ENCODE measurements at regions not wholly inside any gene's neighbourhood (a gene's known extent, or its start where the extent isn't known, plus 50 kb on each side); places are given as distances from the start of the nearest gene placed in this dataset.

- Histone ChIP-seq H3K4me1 (ENCODE audit: control insufficient read depth in 3 of 3, insufficient read depth in 2 of 3, low read depth in 1 of 3, low read length in 2 of 3) (no peaks in the 10 kb centered on the region), H3K27ac (ENCODE audit: low read depth in 1 of 3, low read length in 2 of 3) (no peak overlapping the region), H3K4me3 (ENCODE audit: low read depth in 1 of 3, low read length in 3 of 3) (no peak overlapping the region), H3K27me3 (ENCODE audit: control insufficient read depth in 3 of 3, insufficient read depth in 3 of 3, low read length in 3 of 3) (no peaks in the 10 kb centered on the region), H3K36me3 (ENCODE audit: control insufficient read depth in 3 of 3, insufficient read depth in 2 of 3, low read depth in 1 of 3, low read length in 3 of 3) (no peaks in the 10 kb centered on the region), H3K9me3 (ENCODE audit: control insufficient read depth in 2 of 2, insufficient read depth in 1 of 2, low read depth in 1 of 2, low read length in 1 of 2) (no peaks in the 10 kb centered on the region)
- FAIRE-seq (no peak), DNase-seq (no peak)
- 40 to 72% (median 47%) methylated on average over 7 of the region's 7 CpGs for WGBS, 3 donors
These were observed 293.6 kb downstream of the TEX29 start for GRCh38 chr13:111614009-111614408.

- Histone ChIP-seq H3K27me3 (ENCODE audit: control insufficient read depth in 3 of 3, insufficient read depth in 3 of 3, low read length in 3 of 3) (no peaks in the 10 kb centered on the region), H3K9me3 (ENCODE audit: control insufficient read depth in 2 of 2, insufficient read depth in 1 of 2, low read depth in 1 of 2, low read length in 1 of 2) (no peaks in the 10 kb centered on the region), H3K4me3 (ENCODE audit: low read depth in 1 of 3, low read length in 3 of 3) (no peak overlapping the region), H3K27ac (ENCODE audit: low read depth in 1 of 3, low read length in 2 of 3) (no peak overlapping the region), H3K4me1 (ENCODE audit: control insufficient read depth in 3 of 3, insufficient read depth in 2 of 3, low read depth in 1 of 3, low read length in 2 of 3) (no peaks in the 10 kb centered on the region), H3K36me3 (ENCODE audit: control insufficient read depth in 3 of 3, insufficient read depth in 2 of 3, low read depth in 1 of 3, low read length in 3 of 3) (no peaks in the 10 kb centered on the region)
- peak; percentile 12 to 46 for DNase-seq
- no peak for FAIRE-seq
- 17 to 63% (median 39%) methylated on average over 5 of the region's 5 CpGs for WGBS, 3 donors
These were observed 294.2 kb downstream of the TEX29 start for GRCh38 chr13:111614613-111615012.

- H3K4me3 ChIP-seq (ENCODE audit: low read depth in 1 of 3, low read length in 3 of 3) = no peak overlapping the region
- WGBS, 3 donors = 82 to 90% (median 87%) methylated on average over 11 of the region's 11 CpGs
- no peak for FAIRE-seq
These were observed 295.8 kb downstream of the TEX29 start for GRCh38 chr13:111616203-111616602.

GRCh38 chr13:111620166-111620565, 299.7 kb downstream of the TEX29 start:
- Histone ChIP-seq H3K9me3 (ENCODE audit: control insufficient read depth in 2 of 2, insufficient read depth in 1 of 2, low read depth in 1 of 2, low read length in 1 of 2) (no peaks in the 10 kb centered on the region), H3K27me3 (ENCODE audit: control insufficient read depth in 3 of 3, insufficient read depth in 3 of 3, low read length in 3 of 3) (peaks cover 0 to 3% (median 0%) of the 10 kb centered on the region in 3 donors), H3K4me3 (ENCODE audit: low read depth in 1 of 3, low read length in 3 of 3) (no peak overlapping the region), H3K36me3 (ENCODE audit: control insufficient read depth in 3 of 3, insufficient read depth in 2 of 3, low read depth in 1 of 3, low read length in 3 of 3) (no peaks in the 10 kb centered on the region), H3K4me1 (ENCODE audit: control insufficient read depth in 3 of 3, insufficient read depth in 2 of 3, low read depth in 1 of 3, low read length in 2 of 3) (no peaks in the 10 kb centered on the region), H3K27ac (ENCODE audit: low read depth in 1 of 3, low read length in 2 of 3) (no peak overlapping the region)
- DNase-seq = no peak
- WGBS, 3 donors = 88 to 90% (median 89%) methylated on average over 6 of the region's 6 CpGs
- no peak for FAIRE-seq

More at GRCh38 chr13:111616203-111616602, 295.8 kb downstream of the TEX29 start:
- Histone ChIP-seq H3K4me1 (ENCODE audit: control insufficient read depth in 3 of 3, insufficient read depth in 2 of 3, low read depth in 1 of 3, low read length in 2 of 3) (no peaks in the 10 kb centered on the region), H3K27ac (ENCODE audit: low read depth in 1 of 3, low read length in 2 of 3) (no peak overlapping the region), H3K9me3 (ENCODE audit: control insufficient read depth in 2 of 2, insufficient read depth in 1 of 2, low read depth in 1 of 2, low read length in 1 of 2) (no peaks in the 10 kb centered on the region), H3K27me3 (ENCODE audit: control insufficient read depth in 3 of 3, insufficient read depth in 3 of 3, low read length in 3 of 3) (peaks cover 0 to 3% (median 0%) of the 10 kb centered on the region in 3 donors), H3K36me3 (ENCODE audit: control insufficient read depth in 3 of 3, insufficient read depth in 2 of 3, low read depth in 1 of 3, low read length in 3 of 3) (no peaks in the 10 kb centered on the region)
- no peak for DNase-seq

GRCh38 chr13:111620586-111620985, 300.1 kb downstream of the TEX29 start:
- FAIRE-seq (no peak), DNase-seq (no peak)
- no peaks in the 10 kb centered on the region for H3K36me3 ChIP-seq (ENCODE audit: control insufficient read depth in 3 of 3, insufficient read depth in 2 of 3, low read depth in 1 of 3, low read length in 3 of 3)
- WGBS, 3 donors = 88 to 92% (median 92%) methylated on average over 9 of the region's 9 CpGs
- peaks cover 0 to 3% (median 0%) of the 10 kb centered on the region in 3 donors for H3K27me3 ChIP-seq (ENCODE audit: control insufficient read depth in 3 of 3, insufficient read depth in 3 of 3, low read length in 3 of 3)
- no peaks in the 10 kb centered on the region for H3K4me1 ChIP-seq (ENCODE audit: control insufficient read depth in 3 of 3, insufficient read depth in 2 of 3, low read depth in 1 of 3, low read length in 2 of 3)
- H3K4me3 ChIP-seq (ENCODE audit: low read depth in 1 of 3, low read length in 3 of 3) = no peak overlapping the region
- no peak overlapping the region for H3K27ac ChIP-seq (ENCODE audit: low read depth in 1 of 3, low read length in 2 of 3)
- H3K9me3 ChIP-seq (ENCODE audit: control insufficient read depth in 2 of 2, insufficient read depth in 1 of 2, low read depth in 1 of 2, low read length in 1 of 2) = no peaks in the 10 kb centered on the region

DNA sequence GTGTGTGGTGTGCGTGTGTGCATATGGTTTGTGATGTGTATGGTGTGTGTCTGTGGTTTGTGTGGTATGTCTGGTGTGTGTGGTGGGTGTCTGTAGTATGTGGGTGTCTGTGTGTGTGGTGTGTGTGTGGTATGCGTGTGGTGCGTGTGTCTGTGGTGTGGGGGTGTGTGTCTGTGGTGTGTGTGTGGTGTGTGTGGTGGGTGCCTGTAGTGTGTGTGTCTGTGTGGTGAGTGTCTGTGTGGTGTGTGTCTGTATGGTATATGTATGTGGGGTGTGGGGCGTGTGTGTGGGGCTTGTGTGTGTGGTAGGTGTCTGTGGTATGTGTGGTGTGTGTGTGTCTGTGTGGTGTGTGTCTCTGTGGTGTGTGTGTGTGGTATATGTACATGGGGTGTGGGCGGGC, 300.7 kb downstream of the TEX29 start:
- no peaks in the 10 kb centered on the region for H3K4me1 ChIP-seq (ENCODE audit: control insufficient read depth in 3 of 3, insufficient read depth in 2 of 3, low read depth in 1 of 3, low read length in 2 of 3)
- DNase-seq (no peak), FAIRE-seq (no peak)
- 91 to 96% (median 94%) methylated on average over 5 of the region's 5 CpGs for WGBS, 3 donors
- no peaks in the 10 kb centered on the region for H3K9me3 ChIP-seq (ENCODE audit: control insufficient read depth in 2 of 2, insufficient read depth in 1 of 2, low read depth in 1 of 2, low read length in 1 of 2)
- H3K27me3 ChIP-seq (ENCODE audit: control insufficient read depth in 3 of 3, insufficient read depth in 3 of 3, low read length in 3 of 3) = peaks cover 0 to 3% (median 0%) of the 10 kb centered on the region in 3 donors
- no peak overlapping the region for H3K27ac ChIP-seq (ENCODE audit: low read depth in 1 of 3, low read length in 2 of 3)
- H3K36me3 ChIP-seq (ENCODE audit: control insufficient read depth in 3 of 3, insufficient read depth in 2 of 3, low read depth in 1 of 3, low read length in 3 of 3) = no peaks in the 10 kb centered on the region
- H3K4me3 ChIP-seq (ENCODE audit: low read depth in 1 of 3, low read length in 3 of 3) = no peak overlapping the region

GRCh38 chr13:111622051-111622531, 301.6 kb downstream of the TEX29 start:
- DNase-seq (no peak), FAIRE-seq (no peak)
- peaks cover 0 to 3% (median 0%) of the 10 kb centered on the region in 3 donors for H3K27me3 ChIP-seq (ENCODE audit: control insufficient read depth in 3 of 3, insufficient read depth in 3 of 3, low read length in 3 of 3)
- H3K9me3 ChIP-seq (ENCODE audit: control insufficient read depth in 2 of 2, insufficient read depth in 1 of 2, low read depth in 1 of 2, low read length in 1 of 2) = no peaks in the 10 kb centered on the region
- H3K4me3 ChIP-seq (ENCODE audit: low read depth in 1 of 3, low read length in 3 of 3) = no peak overlapping the region
- WGBS, 3 donors = 92 to 94% (median 93%) methylated on average over 21 of the region's 21 CpGs
- no peaks in the 10 kb centered on the region for H3K4me1 ChIP-seq (ENCODE audit: control insufficient read depth in 3 of 3, insufficient read depth in 2 of 3, low read depth in 1 of 3, low read length in 2 of 3)
- no peak overlapping the region for H3K27ac ChIP-seq (ENCODE audit: low read depth in 1 of 3, low read length in 2 of 3)
- H3K36me3 ChIP-seq (ENCODE audit: control insufficient read depth in 3 of 3, insufficient read depth in 2 of 3, low read depth in 1 of 3, low read length in 3 of 3) = no peaks in the 10 kb centered on the region

GRCh38 chr13:111623208-111623607, 302.8 kb downstream of the TEX29 start:
- FAIRE-seq = no peak
- DNase-seq = no peak
- Histone ChIP-seq H3K9me3 (ENCODE audit: control insufficient read depth in 2 of 2, insufficient read depth in 1 of 2, low read depth in 1 of 2, low read length in 1 of 2) (no peaks in the 10 kb centered on the region), H3K4me1 (ENCODE audit: control insufficient read depth in 3 of 3, insufficient read depth in 2 of 3, low read depth in 1 of 3, low read length in 2 of 3) (no peaks in the 10 kb centered on the region), H3K27me3 (ENCODE audit: control insufficient read depth in 3 of 3, insufficient read depth in 3 of 3, low read length in 3 of 3) (peaks cover 0 to 3% (median 0%) of the 10 kb centered on the region in 3 donors), H3K27ac (ENCODE audit: low read depth in 1 of 3, low read length in 2 of 3) (no peak overlapping the region), H3K36me3 (ENCODE audit: control insufficient read depth in 3 of 3, insufficient read depth in 2 of 3, low read depth in 1 of 3, low read length in 3 of 3) (no peaks in the 10 kb centered on the region), H3K4me3 (ENCODE audit: low read depth in 1 of 3, low read length in 3 of 3) (no peak overlapping the region)
- WGBS, 3 donors = 82 to 89% (median 87%) methylated on average over 20 of the region's 20 CpGs

All from small intestine (tissue), 7 donors.